H1 (cell line): ENCODE measurements at regions not wholly inside any gene's neighbourhood (a gene's known extent, or its start where the extent isn't known, plus 50 kb on each side); places are given as distances from the start of the nearest gene placed in this dataset.

Experiments used
- BACH1 ChIP-seq: IDR thresholded peaks from 2 replicates; pipeline ENCODE4 v1.6.1; 2012; ENCODE audit warnings: low read length, improper control_type of control experiment
- CTBP2 ChIP-seq: IDR thresholded peaks from 2 replicates; pipeline ENCODE4 v1.7.0; 2011; ENCODE audit warnings: borderline replicate concordance, mild to moderate bottlenecking, moderate library complexity, mixed read lengths, low read length; ENCODE audit not compliant: insufficient read depth, insufficient read length
- E2F6 ChIP-seq: IDR thresholded peaks from 2 replicates; pipeline ENCODE4 v1.6.1; 2012; ENCODE audit warnings: inconsistent platforms
- POLR2A ChIP-seq, 2 experiments: IDR thresholded peaks; 1 replicate in 1 of 2; 2 replicates in 1 of 2; pipeline ENCODE4 v1.6.1; 2011; ENCODE audit warnings: low read depth in 2 of 2, low read length in 2 of 2, mild to moderate bottlenecking in 2 of 2; ENCODE audit errors: control extremely low read depth in 1 of 2
- RAD21 ChIP-seq, 2 experiments: IDR thresholded peaks in 1 of 2; conservative IDR thresholded peaks in 1 of 2; 2 replicates each; pipeline ENCODE4 v1.6.1; 2011; ENCODE audit warnings: low read depth in 2 of 2, low read length in 2 of 2, improper control_type of control experiment in 1 of 2, inconsistent platforms in 1 of 2, mild to moderate bottlenecking in 1 of 2, moderate library complexity in 1 of 2
- TCF12 ChIP-seq: IDR thresholded peaks from 2 replicates; pipeline ENCODE4 v1.6.1; 2011; ENCODE audit warnings: low read depth, mild to moderate bottlenecking, low read length
- USF2 ChIP-seq: IDR thresholded peaks from 2 replicates; pipeline ENCODE4 v1.6.1; 2011; ENCODE audit warnings: low read length, improper control_type of control experiment

- TF ChIP-seq BACH1: no peak
- no peak for TF ChIP-seq CTBP2
- TF ChIP-seq POLR2A (IDR thresholded peaks at IDR 0.05; ENCODE audit: control extremely low read depth in 1 of 2, low read depth in 2 of 2, low read length in 2 of 2): no peak
- TF ChIP-seq E2F6: no peak
- no peak for TF ChIP-seq USF2
- no peak for TF ChIP-seq RAD21 (IDR thresholded peaks at IDR 0.05 in 1 of 2, conservative IDR thresholded peaks at IDR 0.05 in 1 of 2; ENCODE audit: low read depth in 2 of 2, low read length in 2 of 2)
- TF ChIP-seq TCF12: no peak
Observed at GRCh38 chr3:144301863-144302262, 330.2 kb downstream of the DIPK2A start (continued).
